BE2C (cell line): ENCODE measurements at regions not wholly inside any gene's neighbourhood (a gene's known extent, or its start where the extent isn't known, plus 50 kb on each side); places are given as distances from the start of the nearest gene placed in this dataset.

Experiments used
- DNase-seq: peaks from one replicate; pipeline ENCODE4 v3.0.0-alpha.2; 2020
- H3K27me3 ChIP-seq: fragments of 250-450 bp; sonication (Bioruptor Pico); 2 replicates; pipeline ENCODE4 v1.5.1; 2020; ENCODE audit warnings: mild to moderate bottlenecking
- H3K36me3 ChIP-seq: fragments of 250-450 bp; sonication (Bioruptor Pico); 2 replicates; pipeline ENCODE4 v1.5.1; 2020; ENCODE audit warnings: mild to moderate bottlenecking
- H3K4me1 ChIP-seq: fragments of 250-450 bp; sonication (Bioruptor Pico); 2 replicates; pipeline ENCODE4 v1.5.1; 2020
- H3K4me3 ChIP-seq: 2 replicates; pipeline ENCODE4 v1.5.1; 2011; ENCODE audit warnings: low read depth, low read length
- H3K9me3 ChIP-seq: fragments of 250-450 bp; sonication (Bioruptor Pico); 2 replicates; pipeline ENCODE4 v1.5.1; 2020
- TF ChIP-seq, protein P1 (sequence below): IDR thresholded peaks from 2 replicates; pipeline ENCODE4 v1.5.1; 2012; ENCODE audit warnings: mild to moderate bottlenecking, low read depth, low read length

DNA sequence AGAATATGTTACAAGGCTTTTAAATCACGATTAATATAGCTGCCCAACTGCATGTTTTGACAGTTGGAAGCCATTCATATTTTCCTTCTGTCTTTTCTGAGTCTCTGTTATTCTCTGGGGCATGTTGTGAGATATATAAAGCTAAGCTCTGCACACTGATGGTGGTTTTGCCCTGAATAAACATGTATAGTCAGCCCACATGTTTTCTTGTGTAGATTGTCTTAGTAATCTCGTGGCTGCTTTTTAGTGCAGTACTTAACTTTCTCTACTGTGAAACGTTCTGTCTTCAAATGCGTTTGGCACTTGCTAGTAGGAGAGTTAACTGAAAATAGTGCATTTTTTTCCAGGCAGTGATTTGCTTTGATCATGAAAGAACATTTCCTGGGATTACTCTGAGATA lies 268.5 kb downstream of the DNAJB9 start:
- H3K36me3 ChIP-seq = no peaks in the 10 kb centered on the region
- TF ChIP-seq, protein P1, sequence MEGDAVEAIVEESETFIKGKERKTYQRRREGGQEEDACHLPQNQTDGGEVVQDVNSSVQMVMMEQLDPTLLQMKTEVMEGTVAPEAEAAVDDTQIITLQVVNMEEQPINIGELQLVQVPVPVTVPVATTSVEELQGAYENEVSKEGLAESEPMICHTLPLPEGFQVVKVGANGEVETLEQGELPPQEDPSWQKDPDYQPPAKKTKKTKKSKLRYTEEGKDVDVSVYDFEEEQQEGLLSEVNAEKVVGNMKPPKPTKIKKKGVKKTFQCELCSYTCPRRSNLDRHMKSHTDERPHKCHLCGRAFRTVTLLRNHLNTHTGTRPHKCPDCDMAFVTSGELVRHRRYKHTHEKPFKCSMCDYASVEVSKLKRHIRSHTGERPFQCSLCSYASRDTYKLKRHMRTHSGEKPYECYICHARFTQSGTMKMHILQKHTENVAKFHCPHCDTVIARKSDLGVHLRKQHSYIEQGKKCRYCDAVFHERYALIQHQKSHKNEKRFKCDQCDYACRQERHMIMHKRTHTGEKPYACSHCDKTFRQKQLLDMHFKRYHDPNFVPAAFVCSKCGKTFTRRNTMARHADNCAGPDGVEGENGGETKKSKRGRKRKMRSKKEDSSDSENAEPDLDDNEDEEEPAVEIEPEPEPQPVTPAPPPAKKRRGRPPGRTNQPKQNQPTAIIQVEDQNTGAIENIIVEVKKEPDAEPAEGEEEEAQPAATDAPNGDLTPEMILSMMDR = no peak
- no peaks in the 10 kb centered on the region for H3K4me1 ChIP-seq
- H3K9me3 ChIP-seq = no peaks in the 10 kb centered on the region
- no peak for DNase-seq
- no peaks in the 10 kb centered on the region for H3K27me3 ChIP-seq
- no peak overlapping the region for H3K4me3 ChIP-seq

DNA sequence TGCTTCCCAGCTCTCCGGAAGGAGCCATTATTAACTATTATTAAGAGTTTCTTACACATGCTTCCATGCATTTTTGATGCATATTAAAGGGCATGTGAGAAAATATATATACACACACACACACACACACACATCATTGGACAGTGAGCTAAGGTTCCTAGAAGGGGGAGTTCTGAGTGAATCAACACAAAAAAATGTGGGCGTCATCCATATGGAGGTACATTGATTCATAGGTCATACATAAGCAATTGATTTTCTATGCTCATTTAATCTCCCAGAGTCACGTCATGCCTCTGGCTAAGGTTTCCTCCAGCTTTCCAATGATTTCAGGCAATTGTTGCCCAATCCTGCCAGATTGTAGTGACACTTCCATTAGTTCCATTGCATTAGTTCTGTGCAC lies 269.4 kb downstream of the DNAJB9 start:
- Histone ChIP-seq H3K9me3 (no peaks in the 10 kb centered on the region), H3K4me3 (no peak overlapping the region), H3K36me3 (no peaks in the 10 kb centered on the region), H3K27me3 (no peaks in the 10 kb centered on the region), H3K4me1 (no peaks in the 10 kb centered on the region)
- DNase-seq = no peak
- TF ChIP-seq, protein P1 = no peak

DNA sequence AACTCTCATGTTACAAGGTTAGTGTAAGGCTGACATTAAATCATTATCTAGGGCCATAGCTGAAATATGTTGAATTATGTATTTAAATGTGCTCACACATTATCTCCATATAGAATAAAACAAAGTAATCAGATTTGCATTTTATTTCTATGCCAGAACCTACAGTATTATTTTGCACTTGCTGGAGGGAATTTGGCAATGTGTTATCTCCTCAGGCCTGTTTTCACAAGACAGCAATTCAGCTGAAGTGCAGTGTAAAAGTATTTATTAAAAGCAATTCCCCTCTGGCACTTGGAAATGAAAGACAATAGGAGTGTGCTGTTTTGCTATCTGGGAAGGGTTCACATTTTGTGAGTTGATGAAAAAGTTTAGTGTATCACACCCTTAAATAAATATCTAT lies 276.3 kb downstream of the DNAJB9 start:
- Histone ChIP-seq H3K9me3 (no peaks in the 10 kb centered on the region), H3K27me3 (no peaks in the 10 kb centered on the region), H3K36me3 (no peaks in the 10 kb centered on the region), H3K4me1 (no peaks in the 10 kb centered on the region), H3K4me3 (no peak overlapping the region)
- DNase-seq = no peak
- TF ChIP-seq, protein P1 = no peak

DNA sequence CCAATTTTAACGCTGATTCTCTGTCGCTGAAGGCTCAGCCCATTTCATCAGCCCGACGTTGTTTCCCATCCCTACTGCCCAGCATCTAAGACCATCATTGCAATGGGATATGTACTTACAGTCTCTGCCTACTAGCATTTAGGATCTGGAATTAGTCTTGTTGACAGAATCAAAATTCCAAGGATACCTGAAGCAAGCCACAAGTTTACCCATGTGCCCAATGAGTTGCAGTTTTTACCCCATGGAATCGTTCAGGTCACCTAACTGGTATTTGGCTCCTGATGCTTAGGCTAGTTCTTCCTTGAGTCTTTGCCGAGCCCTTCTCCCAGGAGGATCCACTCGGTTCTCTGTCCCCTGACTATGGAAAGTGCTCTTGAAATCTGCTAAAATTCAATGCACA lies 276.8 kb downstream of the DNAJB9 start:
- H3K36me3 ChIP-seq = no peaks in the 10 kb centered on the region
- H3K9me3 ChIP-seq = no peaks in the 10 kb centered on the region
- no peak overlapping the region for H3K4me3 ChIP-seq
- TF ChIP-seq, protein P1 = no peak
- no peak for DNase-seq
- no peaks in the 10 kb centered on the region for H3K4me1 ChIP-seq
- H3K27me3 ChIP-seq = no peaks in the 10 kb centered on the region

DNA sequence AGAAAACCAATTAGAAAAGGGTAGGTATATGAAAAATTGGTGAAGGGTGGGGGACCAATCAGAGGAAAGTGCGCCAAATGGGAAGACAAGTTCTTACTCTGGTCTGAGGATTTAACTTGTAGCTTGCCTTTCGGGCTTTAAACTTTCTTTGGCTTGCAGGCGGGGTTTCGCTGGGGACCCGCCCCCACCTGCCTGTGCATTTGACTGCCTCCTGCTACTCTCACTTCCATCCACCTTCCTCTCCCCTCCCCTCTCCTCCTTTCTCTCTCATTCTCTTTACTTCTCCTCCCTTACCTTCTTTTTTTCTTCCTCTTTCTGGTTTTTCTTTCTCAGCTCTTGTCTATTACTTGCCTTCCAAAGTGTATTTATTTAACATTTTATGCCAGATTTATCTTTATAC lies 278.8 kb downstream of the DNAJB9 start:
- no peak for DNase-seq

DNA sequence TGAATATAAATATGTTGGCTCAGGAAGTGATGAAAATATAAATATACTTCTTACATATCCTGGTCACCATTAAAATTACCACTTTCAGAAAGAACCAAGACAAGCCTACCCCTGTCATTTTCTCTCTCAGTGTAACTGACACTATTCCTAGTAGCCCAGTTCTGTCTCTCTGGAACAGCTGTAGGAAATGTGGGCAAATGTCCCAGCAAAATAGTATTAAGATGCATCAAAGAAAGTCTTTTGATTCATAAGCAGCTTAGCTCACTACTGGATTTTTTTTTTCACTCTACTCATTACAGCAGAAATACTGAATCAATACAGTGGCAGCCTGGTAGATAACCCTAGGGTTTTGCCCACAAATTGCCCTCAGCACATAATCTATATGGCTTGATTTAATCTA lies 290.9 kb downstream of the DNAJB9 start:
- TF ChIP-seq, protein P1 = no peak
- Histone ChIP-seq H3K9me3 (no peaks in the 10 kb centered on the region), H3K27me3 (no peaks in the 10 kb centered on the region), H3K4me1 (no peaks in the 10 kb centered on the region), H3K36me3 (no peaks in the 10 kb centered on the region), H3K4me3 (no peak overlapping the region)
- no peak for DNase-seq

More for the DNA sequence above, 278.8 kb downstream of the DNAJB9 start:
- TF ChIP-seq, protein P1 = no peak
- Histone ChIP-seq H3K4me3 (no peak overlapping the region), H3K9me3 (no peaks in the 10 kb centered on the region), H3K27me3 (no peaks in the 10 kb centered on the region), H3K4me1 (no peaks in the 10 kb centered on the region), H3K36me3 (no peaks in the 10 kb centered on the region)
